Suprapubic skin (tissue), 4 donors: ENCODE measurements at regions not wholly inside any gene's neighbourhood (a gene's known extent, or its start where the extent isn't known, plus 50 kb on each side); places are given as distances from the start of the nearest gene placed in this dataset.

ENCODE experiments used
- DNase-seq, 2 donors: peaks; one replicate each; pipeline ENCODE4 v3.0.0-alpha.2; 2019; ENCODE audit warnings: low spot score in 2 of 2
- H3K27ac ChIP-seq: fragments of 200-600 bp; sonication (generic); one replicate; pipeline ENCODE4 v1.5.1; 2019
- H3K27me3 ChIP-seq: fragments of 200-600 bp; sonication (generic); one replicate; pipeline ENCODE4 v1.5.1; 2019
- H3K36me3 ChIP-seq: fragments of 200-600 bp; sonication (generic); one replicate; pipeline ENCODE4 v1.5.1; 2019
- H3K4me1 ChIP-seq: fragments of 200-600 bp; sonication (generic); one replicate; pipeline ENCODE4 v1.5.1; 2019
- H3K4me3 ChIP-seq: fragments of 200-600 bp; sonication (generic); one replicate; pipeline ENCODE4 v1.5.1; 2019; ENCODE audit warnings: mild to moderate bottlenecking
- H3K9me3 ChIP-seq: fragments of 200-600 bp; sonication (generic); one replicate; pipeline ENCODE4 v1.5.1; 2019
- CTCF ChIP-seq, 2 donors: fragments of 200-600 bp in 1 of 2; fragments of 450-650 bp in 1 of 2; sonication (generic) in 1 of 2; IDR thresholded peaks; one replicate each; pipeline ENCODE4 v1.5.1; 2016 to 2019; ENCODE audit warnings: antibody characterized with exemption in 2 of 2, mild to moderate bottlenecking in 1 of 2, moderate library complexity in 1 of 2
- EP300 ChIP-seq: sonication (generic); formaldehyde crosslinking; IDR thresholded peaks from one replicate; pipeline ENCODE4 v1.6.1; 2017; ENCODE audit warnings: antibody characterized with exemption
- POLR2A ChIP-seq, 2 donors: fragments of 450-650 bp; IDR thresholded peaks; one replicate each; pipeline ENCODE4 v1.6.1; 2017; ENCODE audit warnings: antibody characterized with exemption in 2 of 2, mild to moderate bottlenecking in 2 of 2, moderate library complexity in 2 of 2
- POLR2AphosphoS5 ChIP-seq, 3 donors: sonication (generic); formaldehyde crosslinking; IDR thresholded peaks; one replicate each; pipeline ENCODE4 v1.6.1; 2017; ENCODE audit warnings: antibody characterized with exemption in 3 of 3
- WGBS: methylation state at CpG from one replicate; pipeline ENCODE4 v1.1.5; 2018; 5-methylcytosine and 5-hydroxymethylcytosine counted together

- DNase-seq = no peak
- H3K27me3 ChIP-seq = no peaks in the 10 kb centered on the region
- no peak overlapping the region for H3K27ac ChIP-seq
- H3K9me3 ChIP-seq = no peaks in the 10 kb centered on the region
- TF ChIP-seq POLR2AphosphoS5 (IDR thresholded peaks at IDR 0.05) (no peak), POLR2A (IDR thresholded peaks at IDR 0.05) (no peak), EP300 (no peak), CTCF (IDR thresholded peaks at IDR 0.05) (no peak)
- no peaks in the 10 kb centered on the region for H3K36me3 ChIP-seq
- WGBS = 28% methylated on average over 6 of the region's 6 CpGs
- no peaks in the 10 kb centered on the region for H3K4me1 ChIP-seq
- no peak overlapping the region for H3K4me3 ChIP-seq
Observed at GRCh38 chr1:177442584-177442983, 271.8 kb downstream of the BRINP2 start.

- Histone ChIP-seq H3K4me1 (no peaks in the 10 kb centered on the region), H3K36me3 (no peaks in the 10 kb centered on the region), H3K4me3 (no peak overlapping the region), H3K27ac (no peak overlapping the region), H3K9me3 (no peaks in the 10 kb centered on the region), H3K27me3 (no peaks in the 10 kb centered on the region)
- DNase-seq = no peak
- TF ChIP-seq POLR2AphosphoS5 (IDR thresholded peaks at IDR 0.05) (no peak), CTCF (IDR thresholded peaks at IDR 0.05) (no peak), POLR2A (IDR thresholded peaks at IDR 0.05) (no peak), EP300 (no peak)
- WGBS = 83% methylated on average over 1 of the region's 1 CpG
Observed at GRCh38 chr1:177441281-177441680, 270.5 kb downstream of the BRINP2 start.

- no peak overlapping the region for H3K4me3 ChIP-seq
- no peak for TF ChIP-seq POLR2A (IDR thresholded peaks at IDR 0.05)
- TF ChIP-seq CTCF (IDR thresholded peaks at IDR 0.05) = no peak
- no peak for TF ChIP-seq POLR2AphosphoS5 (IDR thresholded peaks at IDR 0.05)
- no peak for TF ChIP-seq EP300
- H3K36me3 ChIP-seq = no peaks in the 10 kb centered on the region
- H3K4me1 ChIP-seq = no peaks in the 10 kb centered on the region
- DNase-seq = no peak
- H3K9me3 ChIP-seq = no peaks in the 10 kb centered on the region
- H3K27me3 ChIP-seq = no peaks in the 10 kb centered on the region
- no peak overlapping the region for H3K27ac ChIP-seq
- 66% methylated on average over 4 of the region's 4 CpGs for WGBS
Observed at GRCh38 chr1:177440821-177441220, 270.1 kb downstream of the BRINP2 start.

GRCh38 chr1:177439301-177439700, 268.5 kb downstream of the BRINP2 start:
- Histone ChIP-seq H3K9me3 (no peaks in the 10 kb centered on the region), H3K27me3 (no peaks in the 10 kb centered on the region), H3K27ac (no peak overlapping the region), H3K4me1 (no peaks in the 10 kb centered on the region), H3K36me3 (no peaks in the 10 kb centered on the region), H3K4me3 (no peak overlapping the region)
- TF ChIP-seq POLR2AphosphoS5 (IDR thresholded peaks at IDR 0.05) (no peak), POLR2A (IDR thresholded peaks at IDR 0.05) (no peak), EP300 (no peak), CTCF (IDR thresholded peaks at IDR 0.05) (no peak)
- no peak for DNase-seq

GRCh38 chr1:177435364-177435763, 264.6 kb downstream of the BRINP2 start:
- WGBS = 66% methylated on average over 1 of the region's 1 CpG
- Histone ChIP-seq H3K36me3 (no peaks in the 10 kb centered on the region), H3K27me3 (peaks cover 6% of the 10 kb centered on the region), H3K9me3 (no peaks in the 10 kb centered on the region), H3K27ac (no peak overlapping the region), H3K4me1 (no peaks in the 10 kb centered on the region), H3K4me3 (no peak overlapping the region)
- no peak for TF ChIP-seq EP300
- no peak for TF ChIP-seq POLR2A (IDR thresholded peaks at IDR 0.05)
- TF ChIP-seq POLR2AphosphoS5 (IDR thresholded peaks at IDR 0.05) = no peak
- no peak for TF ChIP-seq CTCF (IDR thresholded peaks at IDR 0.05)
- no peak for DNase-seq
